Esophagus muscularis mucosa (tissue), 4 donors: ENCODE measurements at regions not wholly inside any gene's neighbourhood (a gene's known extent, or its start where the extent isn't known, plus 50 kb on each side); places are given as distances from the start of the nearest gene placed in this dataset.

Source experiments
- DNase-seq: peaks from one replicate; pipeline ENCODE4 v3.0.0-alpha.2; 2017; ENCODE audit errors: extremely low spot score
- H3K27ac ChIP-seq, 4 donors: fragments of 200-600 bp; sonication (generic); replicated peaks in 1 of 4; 1 replicate in 3 of 4; 2 replicates in 1 of 4; pipeline ENCODE4 v1.5.1; 2016 to 2019; ENCODE audit warnings: mild to moderate bottlenecking in 1 of 4
- H3K27me3 ChIP-seq, 4 donors: fragments of 200-600 bp; sonication (generic); one replicate each; pipeline versions ENCODE4 v1.5.1 to v1.6.0; 2016 to 2019
- H3K36me3 ChIP-seq, 4 donors: fragments of 200-600 bp; sonication (generic); one replicate each; pipeline ENCODE4 v1.5.1; 2016 to 2019
- H3K4me1 ChIP-seq, 4 donors: fragments of 200-600 bp; sonication (generic); one replicate each; pipeline ENCODE4 v1.5.1; 2016 to 2019
- H3K4me3 ChIP-seq, 4 donors: fragments of 200-600 bp; sonication (generic); 1 replicate in 2 of 4; 2 replicates in 2 of 4; pipeline ENCODE4 v1.5.1; 2016 to 2019; ENCODE audit warnings: mild to moderate bottlenecking in 4 of 4, moderate library complexity in 1 of 4
- H3K9me3 ChIP-seq, 4 donors: fragments of 200-600 bp; sonication (generic); 1 replicate in 3 of 4; 2 replicates in 1 of 4; pipeline ENCODE4 v1.5.1; 2016 to 2019
- EP300 ChIP-seq: sonication (generic); formaldehyde crosslinking; IDR thresholded peaks from one replicate; pipeline ENCODE4 v1.6.1; 2017; ENCODE audit warnings: antibody characterized with exemption
- POLR2A ChIP-seq: fragments of 450-650 bp; IDR thresholded peaks from one replicate; pipeline ENCODE4 v1.6.1; 2017; ENCODE audit warnings: antibody characterized with exemption, moderate library complexity, mild to moderate bottlenecking, low read depth
- POLR2AphosphoS5 ChIP-seq, 2 donors: sonication (generic); formaldehyde crosslinking; IDR thresholded peaks; one replicate each; pipeline ENCODE4 v1.6.1; 2017; ENCODE audit warnings: antibody characterized with exemption in 2 of 2
- WGBS: methylation state at CpG from one replicate; pipeline ENCODE4 v1.1.5; 2018; 5-methylcytosine and 5-hydroxymethylcytosine counted together
- intact Hi-C: fragments of 100-400 bp; cut with DNase I; formaldehyde crosslinking; loops from one replicate; pipeline ENCODE4 v1.15.1; 2023
- TF ChIP-seq, protein P1 (sequence below), 3 experiments: fragments of 200-600 bp in 2 of 3; fragments of 450-650 bp in 1 of 3; sonication (generic) in 2 of 3; IDR thresholded peaks; one replicate each; pipeline ENCODE4 v1.5.1; 2017 to 2019; ENCODE audit warnings: antibody characterized with exemption in 3 of 3, mild to moderate bottlenecking in 2 of 3, moderate library complexity in 1 of 3

DNA sequence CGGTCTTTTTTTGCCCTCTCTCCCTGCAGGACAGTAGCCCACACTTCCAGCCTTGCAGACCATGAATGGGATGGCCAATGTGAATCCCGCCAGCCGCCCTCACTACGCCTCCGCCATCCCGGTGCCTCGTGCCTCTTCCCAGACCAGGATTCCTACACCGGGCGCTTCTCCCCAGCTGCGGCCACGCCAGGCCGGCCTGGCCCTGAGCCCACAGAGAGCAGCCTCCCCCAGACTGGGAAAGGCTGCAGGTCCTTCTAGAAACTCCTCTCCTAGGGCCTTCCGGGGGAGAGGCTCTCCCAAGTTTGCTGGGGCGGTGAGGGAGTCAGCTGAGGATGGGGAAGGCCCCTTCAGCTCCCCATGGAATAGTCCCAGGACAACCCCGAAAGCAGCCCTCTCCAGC, 83.9 kb downstream of the NAV1 start:
- intact Hi-C loops, result no loop called here
- WGBS, result 92% methylated on average over 15 of the region's 15 CpGs
- H3K27ac ChIP-seq, result no peak overlapping the region
- H3K27me3 ChIP-seq, result no peaks in the 10 kb centered on the region
- H3K4me3 ChIP-seq, result no peak overlapping the region
- DNase-seq, result no peak
- peaks cover 7 to 28% (median 24%) of the 10 kb centered on the region in 4 donors for H3K4me1 ChIP-seq
- H3K9me3 ChIP-seq, result no peaks in the 10 kb centered on the region
- no peak for TF ChIP-seq EP300
- TF ChIP-seq POLR2AphosphoS5 (IDR thresholded peaks at IDR 0.05), result no peak
- TF ChIP-seq, protein P1, sequence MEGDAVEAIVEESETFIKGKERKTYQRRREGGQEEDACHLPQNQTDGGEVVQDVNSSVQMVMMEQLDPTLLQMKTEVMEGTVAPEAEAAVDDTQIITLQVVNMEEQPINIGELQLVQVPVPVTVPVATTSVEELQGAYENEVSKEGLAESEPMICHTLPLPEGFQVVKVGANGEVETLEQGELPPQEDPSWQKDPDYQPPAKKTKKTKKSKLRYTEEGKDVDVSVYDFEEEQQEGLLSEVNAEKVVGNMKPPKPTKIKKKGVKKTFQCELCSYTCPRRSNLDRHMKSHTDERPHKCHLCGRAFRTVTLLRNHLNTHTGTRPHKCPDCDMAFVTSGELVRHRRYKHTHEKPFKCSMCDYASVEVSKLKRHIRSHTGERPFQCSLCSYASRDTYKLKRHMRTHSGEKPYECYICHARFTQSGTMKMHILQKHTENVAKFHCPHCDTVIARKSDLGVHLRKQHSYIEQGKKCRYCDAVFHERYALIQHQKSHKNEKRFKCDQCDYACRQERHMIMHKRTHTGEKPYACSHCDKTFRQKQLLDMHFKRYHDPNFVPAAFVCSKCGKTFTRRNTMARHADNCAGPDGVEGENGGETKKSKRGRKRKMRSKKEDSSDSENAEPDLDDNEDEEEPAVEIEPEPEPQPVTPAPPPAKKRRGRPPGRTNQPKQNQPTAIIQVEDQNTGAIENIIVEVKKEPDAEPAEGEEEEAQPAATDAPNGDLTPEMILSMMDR (IDR thresholded peaks at IDR 0.05), result no peak
- no peak for TF ChIP-seq POLR2A
- H3K36me3 ChIP-seq, result peaks cover 0 to 16% (median 12%) of the 10 kb centered on the region in 4 donors

DNA sequence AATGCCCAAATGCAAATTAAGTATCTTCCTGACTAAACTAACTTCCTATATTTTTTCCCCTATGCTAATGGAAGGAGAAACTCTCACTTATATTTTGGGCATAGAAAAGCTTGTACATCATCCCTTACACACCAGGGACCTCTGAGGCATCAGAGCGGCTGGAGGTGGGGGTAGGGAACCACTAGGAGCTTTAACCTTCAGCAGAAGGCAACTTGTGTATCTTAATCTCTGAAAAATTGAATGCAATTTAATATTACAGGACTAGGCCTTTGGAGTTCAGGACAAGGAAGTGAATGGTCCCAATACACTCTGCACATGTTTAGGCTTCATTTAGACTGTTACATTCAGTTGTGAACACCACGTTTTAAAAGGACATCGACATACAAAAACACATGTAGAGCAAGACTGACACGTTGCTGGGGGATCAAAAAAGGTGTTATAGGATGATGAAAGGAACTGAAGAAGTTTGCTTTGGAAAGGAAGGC, 85.9 kb downstream of the NAV1 start:
- 46% methylated on average over 4 of the region's 4 CpGs for WGBS
- Histone ChIP-seq H3K4me3 (no peak overlapping the region), H3K27ac (peak overlapping the region in 1 of 4 donors; percentile 13), H3K9me3 (no peaks in the 10 kb centered on the region), H3K4me1 (peaks cover 23 to 34% (median 29%) of the 10 kb centered on the region in 4 donors), H3K36me3 (peaks cover 0 to 25% (median 18%) of the 10 kb centered on the region in 4 donors), H3K27me3 (no peaks in the 10 kb centered on the region)
- TF ChIP-seq EP300 (no peak), POLR2A (no peak), POLR2AphosphoS5 (IDR thresholded peaks at IDR 0.05) (no peak)
- TF ChIP-seq, protein P1 (IDR thresholded peaks at IDR 0.05), result no peak
- intact Hi-C loops, result no loop called here
- DNase-seq, result no peak

DNA sequence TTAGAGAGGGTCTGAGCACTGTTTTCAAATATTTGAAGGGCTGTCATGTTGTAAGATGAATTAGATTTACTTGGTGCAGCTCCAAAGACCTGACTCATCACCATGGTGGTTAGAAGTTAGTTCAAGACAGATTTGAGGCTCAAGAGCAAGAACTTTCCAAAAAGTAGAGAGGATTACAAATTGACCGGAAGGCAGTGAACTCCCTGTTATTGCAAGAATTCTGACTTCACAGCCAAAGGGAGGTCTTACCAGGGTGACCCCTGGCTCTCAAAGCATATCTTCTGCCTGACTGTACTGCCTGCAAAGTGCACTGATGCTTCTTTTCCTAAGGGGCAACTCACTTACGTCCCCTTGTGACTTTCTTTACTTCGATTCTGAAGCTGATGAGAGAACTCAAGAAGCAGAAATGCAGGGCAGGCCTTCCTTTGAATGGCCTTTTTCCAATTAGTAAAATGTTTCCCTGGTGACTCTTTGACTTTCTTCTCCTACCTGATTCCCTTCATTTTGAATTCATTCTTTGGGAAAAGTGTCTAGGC, 86.4 kb downstream of the NAV1 start:
- intact Hi-C loops, result no loop called here
- DNase-seq, result no peak
- no peak for TF ChIP-seq POLR2A
- TF ChIP-seq, protein P1 (IDR thresholded peaks at IDR 0.05), result no peak
- TF ChIP-seq POLR2AphosphoS5 (IDR thresholded peaks at IDR 0.05), result peak; percentile 22 to 65
- TF ChIP-seq EP300, result no peak
- Histone ChIP-seq H3K36me3 (peaks cover 0 to 26% (median 19%) of the 10 kb centered on the region in 4 donors), H3K27me3 (no peaks in the 10 kb centered on the region), H3K4me1 (peaks cover 25 to 39% (median 32%) of the 10 kb centered on the region in 4 donors), H3K9me3 (no peaks in the 10 kb centered on the region), H3K4me3 (no peak overlapping the region), H3K27ac (peak overlapping the region in 3 of 4 donors; percentile 3 to 56 (median 13))
- 43% methylated on average over 3 of the region's 3 CpGs for whole genome bisulfite sequencing

DNA sequence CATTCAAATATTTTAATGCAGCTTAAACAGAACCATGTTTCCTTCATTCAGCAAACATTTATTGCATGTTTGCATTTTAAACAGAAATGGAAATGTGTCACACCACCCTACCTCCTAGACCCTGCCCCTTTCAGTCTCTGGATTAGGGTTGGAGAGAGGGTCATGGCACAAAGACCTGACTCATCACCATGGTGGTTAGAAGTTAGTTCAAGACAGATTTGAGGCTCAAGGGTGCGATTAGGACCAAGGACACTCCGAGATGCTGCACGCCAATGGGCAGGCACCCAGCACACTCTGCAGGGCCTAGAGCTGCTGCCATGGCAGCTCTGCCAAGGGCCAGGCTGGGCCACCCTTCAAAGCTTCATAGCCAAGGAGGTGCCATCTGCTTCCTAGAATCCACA, 86.9 kb downstream of the NAV1 start:
- peaks cover 0 to 27% (median 21%) of the 10 kb centered on the region in 4 donors for H3K36me3 ChIP-seq
- no peak for DNase-seq
- TF ChIP-seq POLR2AphosphoS5 (IDR thresholded peaks at IDR 0.05), result no peak
- no peak for TF ChIP-seq EP300
- TF ChIP-seq POLR2A, result no peak
- TF ChIP-seq, protein P1 (IDR thresholded peaks at IDR 0.05), result no peak
- peaks cover 29 to 44% (median 37%) of the 10 kb centered on the region in 4 donors for H3K4me1 ChIP-seq
- no peaks in the 10 kb centered on the region for H3K27me3 ChIP-seq
- 100% methylated on average over 3 of the region's 3 CpGs for WGBS
- H3K4me3 ChIP-seq, result no peak overlapping the region
- H3K27ac ChIP-seq, result peak overlapping the region in 3 of 4 donors; percentile 3 to 56 (median 13)
- H3K9me3 ChIP-seq, result no peaks in the 10 kb centered on the region
- intact Hi-C loops, result no loop called here
